Omental fat pad (tissue), 3 donors: ENCODE measurements at regions not wholly inside any gene's neighbourhood (a gene's known extent, or its start where the extent isn't known, plus 50 kb on each side); places are given as distances from the start of the nearest gene placed in this dataset.

Experiments used
- ATAC-seq: fragments of 150-250 bp; one replicate; pipeline ENCODE4 v1.9.1; 2016; ENCODE audit warnings: mild to moderate bottlenecking, moderate library complexity; ENCODE audit not compliant: low FRiP score
- DNase-seq: peaks from one replicate; pipeline ENCODE4 v3.0.0-alpha.2; 2019; ENCODE audit warnings: low spot score
- CTCF ChIP-seq, 3 donors: fragments of 450-650 bp; IDR thresholded peaks; one replicate each; pipeline ENCODE4 v1.5.1; 2016 to 2017; ENCODE audit warnings: antibody characterized with exemption in 3 of 3, mild to moderate bottlenecking in 3 of 3, moderate library complexity in 2 of 3

GRCh38 chr1:168933141-168933805, 173.2 kb upstream of the ATP1B1 start:
- ATAC-seq: no peak
- no peak for TF ChIP-seq CTCF (IDR thresholded peaks at IDR 0.05)
- DNase-seq: no peak

- no peak for TF ChIP-seq CTCF (IDR thresholded peaks at IDR 0.05)
- DNase-seq (no peak), ATAC-seq (no peak)
These were observed 167.2 kb upstream of the ATP1B1 start for GRCh38 chr1:168939110-168939946.

GRCh38 chr1:168939947-168940223, 166.6 kb upstream of the ATP1B1 start:
- TF ChIP-seq CTCF (IDR thresholded peaks at IDR 0.05): no peak
- DNase-seq (no peak), ATAC-seq (no peak)

- ATAC-seq (no peak), DNase-seq (no peak)
- TF ChIP-seq CTCF (IDR thresholded peaks at IDR 0.05): no peak
These were observed 164.8 kb upstream of the ATP1B1 start for GRCh38 chr1:168941640-168942039.

GRCh38 chr1:168942165-168942564, 164.3 kb upstream of the ATP1B1 start:
- no peak for ATAC-seq
- DNase-seq: no peak
- no peak for TF ChIP-seq CTCF (IDR thresholded peaks at IDR 0.05)

GRCh38 chr1:168945870-168946269, 160.6 kb upstream of the ATP1B1 start:
- TF ChIP-seq CTCF (IDR thresholded peaks at IDR 0.05): no peak
- no peak for ATAC-seq
- no peak for DNase-seq

- DNase-seq (no peak), ATAC-seq (no peak)
- TF ChIP-seq CTCF (IDR thresholded peaks at IDR 0.05): no peak
These were observed 159.4 kb upstream of the ATP1B1 start for GRCh38 chr1:168947041-168947440.
